Fibroblast of the aortic adventitia (primary cell): ENCODE measurements at regions not wholly inside any gene's neighbourhood (a gene's known extent, or its start where the extent isn't known, plus 50 kb on each side); places are given as distances from the start of the nearest gene placed in this dataset. TPM values are rescaled to one million over a fixed set of nuclear protein-coding genes. Genes with fewer than 3 reads are reported as not detected.
"Not testable (repeated sequence)": the region's sequence is repeated elsewhere in the genome, so short reads cannot be mapped to it uniquely, and the experiment has no call there.

ENCODE experiments used
- DNase-seq: peaks from one replicate; pipeline ENCODE4 v3.0.0-alpha.2; 2010; ENCODE audit warnings: low read depth
- H3K4me3 ChIP-seq: 2 replicates; pipeline ENCODE4 v1.5.1; 2011; ENCODE audit warnings: low read depth, mild to moderate bottlenecking, control low read depth, low read length, moderate library complexity
- small RNA-seq: library from RNA; depleted of rRNA; stranded (forward); fragments of <200 nt; gene quantifications from one replicate; pipeline ENCODE3, GENCODE V24; 2012

DNA sequence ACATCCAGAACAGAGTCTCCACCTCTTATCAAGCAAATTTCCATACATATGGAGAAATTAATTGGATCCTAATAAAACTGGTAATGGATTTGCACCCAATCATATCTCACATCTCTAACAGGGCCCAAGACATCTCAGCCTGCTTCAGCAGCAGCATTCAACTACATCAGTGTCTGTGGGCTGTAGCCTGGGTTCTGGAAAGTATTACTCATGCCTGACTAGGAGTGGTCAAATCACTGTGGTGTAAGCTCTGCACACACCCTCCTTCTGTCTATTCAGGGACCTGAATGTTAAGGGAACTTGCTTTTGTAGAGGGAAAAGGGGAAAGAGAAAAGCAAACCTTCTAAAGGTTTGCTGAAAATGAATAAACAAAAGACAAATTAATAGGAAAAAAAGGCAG, 607.7 kb downstream of the RPIA start:
- DNase-seq, H3K4me3 ChIP-seq: not testable (repeated sequence)

DNA sequence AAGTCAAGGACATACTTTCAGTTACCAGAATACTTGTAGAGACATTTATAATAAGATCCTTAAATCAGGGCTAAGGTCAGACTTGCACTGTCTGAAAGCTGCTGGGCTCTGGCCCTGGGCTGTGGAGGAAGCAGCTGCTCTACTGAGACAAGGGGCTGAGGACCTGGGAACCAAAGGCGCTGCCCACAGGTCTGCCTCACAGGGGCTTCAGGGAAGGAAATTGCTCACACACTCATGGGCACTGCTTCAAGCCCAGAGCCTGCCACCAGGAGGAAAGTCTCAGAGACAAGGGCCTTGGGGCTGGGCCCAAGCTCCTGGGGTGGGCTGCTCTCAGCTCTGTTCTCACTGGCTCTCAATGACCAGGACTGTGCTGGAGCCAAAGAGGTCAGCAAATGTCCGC, 614.1 kb downstream of the RPIA start:
- not testable (repeated sequence) for DNase-seq, H3K4me3 ChIP-seq

DNA sequence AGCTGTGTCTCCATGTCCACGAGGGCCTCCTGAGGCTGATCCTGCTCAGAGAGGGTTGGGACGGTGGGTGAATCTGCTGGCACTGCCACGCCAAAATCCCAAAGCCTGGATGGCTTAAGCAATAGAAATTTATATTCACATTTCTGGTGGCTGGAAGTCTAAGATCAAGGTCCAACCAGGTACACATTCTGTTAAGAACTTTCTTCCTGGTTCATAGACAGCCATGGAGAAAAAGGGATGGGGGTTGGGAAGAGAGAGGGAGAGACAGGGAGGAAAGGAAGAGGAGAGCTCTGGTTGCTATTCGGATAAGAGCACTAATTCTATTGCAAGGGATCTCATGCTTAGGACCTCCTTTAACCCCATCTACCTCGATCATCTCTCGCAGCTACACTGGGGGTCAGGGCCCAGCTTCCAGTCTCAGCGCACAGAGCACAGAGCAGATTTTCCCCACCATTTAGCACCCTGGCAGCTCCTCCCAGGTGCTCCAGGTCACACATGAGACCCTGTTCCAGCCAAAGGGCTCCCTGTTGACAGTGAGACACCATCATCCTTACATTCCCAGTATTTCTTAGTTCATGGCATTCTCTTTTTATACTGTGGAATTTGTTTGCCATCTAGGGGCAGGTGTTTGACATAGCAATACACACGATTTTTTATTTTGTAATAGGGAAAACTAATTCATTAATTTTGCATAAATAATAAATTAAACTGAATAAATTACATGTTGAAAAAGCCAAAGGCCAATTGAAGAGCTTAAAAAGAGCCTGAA, 615.6 kb downstream of the RPIA start:
- not testable (repeated sequence) for DNase-seq, H3K4me3 ChIP-seq

DNA sequence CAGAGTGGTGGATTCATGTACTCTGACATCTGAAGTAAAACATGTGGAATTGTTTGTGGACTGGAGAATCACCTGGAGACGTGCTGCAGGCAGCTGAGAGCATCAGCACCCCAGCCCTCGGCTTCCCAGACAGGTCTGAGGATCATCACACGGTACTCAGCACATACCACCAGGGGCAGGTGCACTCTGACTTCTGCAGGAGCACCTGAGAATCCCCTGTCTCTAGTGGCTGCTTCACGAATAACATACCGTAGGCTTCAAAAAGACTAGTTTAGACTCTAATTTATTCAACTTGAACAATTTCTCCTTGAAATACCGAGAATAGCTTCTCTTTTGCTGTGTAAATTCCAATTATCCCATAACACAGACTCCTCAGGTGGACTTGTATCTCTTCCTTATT, 627.5 kb downstream of the RPIA start:
- DNase-seq, H3K4me3 ChIP-seq: not testable (repeated sequence)

DNA sequence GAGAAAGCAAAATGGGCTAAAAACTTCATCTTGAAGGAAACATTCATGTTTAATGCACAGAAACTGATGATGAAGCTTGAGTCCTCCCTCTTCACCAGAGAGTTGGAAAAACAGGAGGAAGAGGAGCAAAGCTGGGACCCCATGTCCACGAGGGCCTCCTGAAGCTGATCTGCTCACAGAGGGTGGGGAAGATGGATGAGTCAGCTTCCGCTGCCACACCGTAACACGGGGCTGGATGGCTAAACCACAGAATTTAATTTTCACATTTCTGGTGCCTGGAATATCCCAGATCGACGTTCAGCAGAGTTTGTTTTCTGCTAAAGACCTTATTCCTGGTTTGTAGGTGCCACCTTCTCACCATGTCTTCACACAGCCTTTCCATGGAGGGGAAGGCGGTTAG, 634.4 kb downstream of the RPIA start:
- not testable (repeated sequence) for DNase-seq, H3K4me3 ChIP-seq

DNA sequence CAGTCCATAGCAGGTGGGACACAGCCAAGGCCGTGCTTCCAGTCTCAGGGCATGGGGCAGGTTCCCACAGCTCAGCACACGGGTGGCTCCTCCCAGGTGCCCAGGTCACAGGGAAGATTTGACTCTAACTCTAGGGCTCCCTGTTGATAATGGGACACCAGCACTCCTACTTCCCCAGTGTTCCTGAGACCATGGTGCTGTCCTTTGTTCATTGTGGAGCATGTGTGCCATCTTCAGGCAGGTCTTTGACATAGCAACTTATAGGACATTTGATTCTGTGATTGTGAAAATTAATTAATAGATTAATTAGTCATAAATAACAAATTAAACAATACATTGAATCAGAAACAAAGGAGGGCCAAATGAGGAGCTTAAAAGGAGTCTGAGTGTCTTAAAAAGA, 635.0 kb downstream of the RPIA start:
- peak; percentile 12 for DNase-seq
- not testable (repeated sequence) for H3K4me3 ChIP-seq

DNA sequence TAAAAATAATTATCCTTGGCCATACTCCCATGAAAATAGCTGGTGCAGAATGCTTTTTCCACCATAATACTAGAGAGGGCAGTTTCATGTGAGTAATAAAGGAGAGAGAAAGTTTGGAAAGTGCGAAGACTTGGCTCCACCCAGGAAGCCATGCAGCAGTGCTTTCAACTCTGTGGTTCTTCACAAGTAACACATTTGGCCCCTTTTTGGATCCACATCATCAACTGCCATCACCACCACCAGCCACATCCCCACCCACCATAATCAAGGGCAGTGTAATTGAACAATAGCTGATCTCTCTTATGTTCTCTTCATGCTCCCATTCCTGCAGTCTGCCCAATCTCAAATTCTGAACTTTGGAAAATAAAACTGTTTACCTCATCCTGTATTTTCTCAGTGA, 637.3 kb downstream of the RPIA start:
- not testable (repeated sequence) for DNase-seq, H3K4me3 ChIP-seq

Small RNA genes in the stretch of these regions (small RNA-seq; reads per million reads assigned to genes)
- gene IGKJ1 (not detected), gene IGKJ3 (not detected), gene IGKJ4 (not detected), gene IGKJ5 (not detected), gene IGKV1-35 (not detected), gene IGKV2-19 (not detected), gene IGKV2-36 (not detected), gene IGKV2-38 (not detected), gene IGKV3-25 (not detected), gene IGKV7-3 (not detected), gene MIR4436A (not detected)
